H9 (cell line): ENCODE measurements at regions not wholly inside any gene's neighbourhood (a gene's known extent, or its start where the extent isn't known, plus 50 kb on each side); places are given as distances from the start of the nearest gene placed in this dataset.

ENCODE experiments used
- DNase-seq: peaks from one replicate; pipeline ENCODE4 v3.0.0-alpha.2; 2017
- H2AFZ ChIP-seq: one replicate; pipeline ENCODE4 v1.6.1; 2013; ENCODE audit warnings: mild to moderate bottlenecking, low read length, control low read depth, moderate library complexity
- H2AK5ac ChIP-seq: 2 replicates; pipeline ENCODE4 v1.6.1; 2013; ENCODE audit warnings: low read length, control low read depth, mixed read lengths; ENCODE audit not compliant: insufficient read length
- H2BK120ac ChIP-seq: one replicate; pipeline ENCODE4 v1.6.1; 2013; ENCODE audit warnings: low read depth, mild to moderate bottlenecking, low read length, control low read depth, inconsistent platforms; ENCODE audit not compliant: poor library complexity, severe bottlenecking
- H2BK12ac ChIP-seq: 2 replicates; pipeline ENCODE4 v1.6.1; 2013; ENCODE audit warnings: low read length, control low read depth, mixed read lengths, low read depth; ENCODE audit not compliant: insufficient read length
- H2BK15ac ChIP-seq: 2 replicates; pipeline ENCODE4 v1.6.1; 2013; ENCODE audit warnings: low read depth, low read length, control low read depth
- H2BK20ac ChIP-seq: one replicate; pipeline ENCODE4 v1.6.1; 2013; ENCODE audit warnings: low read depth, mild to moderate bottlenecking, low read length, control low read depth, inconsistent platforms; ENCODE audit not compliant: poor library complexity, severe bottlenecking
- H2BK5ac ChIP-seq: 2 replicates; pipeline ENCODE4 v1.6.1; 2013; ENCODE audit warnings: low read length, control low read depth, mixed read lengths; ENCODE audit not compliant: insufficient read length
- H3K14ac ChIP-seq: 2 replicates; pipeline ENCODE4 v1.6.1; 2013; ENCODE audit warnings: low read length, control low read depth; ENCODE audit not compliant: insufficient read depth
- H3K18ac ChIP-seq: 2 replicates; pipeline ENCODE4 v1.6.1; 2013; ENCODE audit warnings: low read depth, mild to moderate bottlenecking, mixed read lengths, low read length, control low read depth; ENCODE audit not compliant: insufficient read length
- H3K23ac ChIP-seq: 2 replicates; pipeline ENCODE4 v1.6.1; 2013; ENCODE audit warnings: low read length, control low read depth, mixed read lengths, low read depth; ENCODE audit not compliant: insufficient read length
- H3K23me2 ChIP-seq: 2 replicates; pipeline ENCODE4 v1.6.1; 2013; ENCODE audit warnings: low read depth, mild to moderate bottlenecking, mixed read lengths, low read length, control low read depth; ENCODE audit not compliant: insufficient read length, poor library complexity, severe bottlenecking
- H3K27ac ChIP-seq: 2 replicates; pipeline ENCODE4 v1.5.1; 2013; ENCODE audit warnings: low read length, control low read depth, mixed read lengths, low read depth; ENCODE audit not compliant: insufficient read length
- H3K27me3 ChIP-seq: 2 replicates; pipeline ENCODE4 v1.6.1; 2013; ENCODE audit warnings: low read length, control low read depth, inconsistent platforms; ENCODE audit not compliant: insufficient read depth
- H3K4ac ChIP-seq: 2 replicates; pipeline ENCODE4 v1.6.1; 2013; ENCODE audit warnings: low read depth, mild to moderate bottlenecking, control low read depth, inconsistent platforms, low read length, moderate library complexity
- H3K4me1 ChIP-seq: 2 replicates; pipeline ENCODE4 v1.6.1; 2013; ENCODE audit warnings: low read length, control low read depth, inconsistent platforms; ENCODE audit not compliant: insufficient read depth
- H3K4me2 ChIP-seq: 2 replicates; pipeline ENCODE4 v1.6.1; 2013; ENCODE audit warnings: low read length, control low read depth, mixed read lengths; ENCODE audit not compliant: insufficient read length, insufficient read depth
- H3K56ac ChIP-seq: 2 replicates; pipeline ENCODE4 v1.6.1; 2013; ENCODE audit warnings: low read depth, mild to moderate bottlenecking, mixed read lengths, low read length, control low read depth; ENCODE audit not compliant: insufficient read length
- H3K79me1 ChIP-seq: 2 replicates; pipeline ENCODE4 v1.6.1; 2013; ENCODE audit warnings: low read depth, mild to moderate bottlenecking, moderate library complexity, low read length, control low read depth, inconsistent platforms; ENCODE audit not compliant: insufficient read depth, poor library complexity, severe bottlenecking
- H3K79me2 ChIP-seq: 2 replicates; pipeline ENCODE4 v1.6.1; 2013; ENCODE audit warnings: low read length, control low read depth, inconsistent platforms; ENCODE audit not compliant: insufficient read depth
- H3K9ac ChIP-seq: 2 replicates; pipeline ENCODE4 v1.6.1; 2013; ENCODE audit warnings: low read length, control low read depth, mixed read lengths; ENCODE audit not compliant: insufficient read length; ENCODE audit errors: extremely low read depth
- H3K9me3 ChIP-seq: one replicate; pipeline ENCODE4 v1.6.1; 2013; ENCODE audit warnings: low read depth, low read length, inconsistent platforms; ENCODE audit not compliant: control insufficient read depth
- H3T11ph ChIP-seq: one replicate; pipeline ENCODE4 v1.6.1; 2013; ENCODE audit warnings: mild to moderate bottlenecking, low read length, control low read depth, inconsistent platforms
- H4K20me1 ChIP-seq: one replicate; pipeline ENCODE4 v1.6.1; 2013; ENCODE audit not compliant: control insufficient read depth, insufficient read length, insufficient read depth
- H4K5ac ChIP-seq: 2 replicates; pipeline ENCODE4 v1.6.1; 2013; ENCODE audit warnings: low read depth, mild to moderate bottlenecking, mixed read lengths, low read length, control low read depth; ENCODE audit not compliant: insufficient read length
- H4K8ac ChIP-seq: replicated peaks from 2 replicates; pipeline ENCODE4 v1.6.1; 2013; ENCODE audit warnings: low read length, control low read depth, mixed read lengths, low read depth; ENCODE audit not compliant: insufficient read length
- H4K91ac ChIP-seq: 2 replicates; pipeline ENCODE4 v1.6.1; 2013; ENCODE audit warnings: low read depth, mild to moderate bottlenecking, moderate library complexity, mixed read lengths, low read length, control low read depth; ENCODE audit not compliant: insufficient read length
- H3K27ac Mint-ChIP-seq, 3 experiments: 2 replicates in 2 of 3; 3 replicates in 1 of 3; pipeline ENCODE4 v1.8.0; 2020 to 2021; ENCODE audit warnings: mixed read lengths in 3 of 3, mild to moderate bottlenecking in 1 of 3, moderate library complexity in 1 of 3
- H3K27me3 Mint-ChIP-seq: 2 replicates; pipeline ENCODE4 v1.8.0; 2021; ENCODE audit warnings: low read depth, mild to moderate bottlenecking, moderate library complexity, mixed read lengths
- H3K36me3 Mint-ChIP-seq, 3 experiments: 2 replicates in 2 of 3; 3 replicates in 1 of 3; pipeline ENCODE4 v1.8.0; 2020 to 2021; ENCODE audit warnings: low read depth in 3 of 3, mixed read lengths in 3 of 3; ENCODE audit not compliant: insufficient read depth in 1 of 3
- H3K4me1 Mint-ChIP-seq, 2 experiments: 2 replicates each; pipeline ENCODE4 v1.8.0; 2020; ENCODE audit warnings: mixed read lengths in 2 of 2
- H3K4me3 Mint-ChIP-seq, 2 experiments: 2 replicates in 1 of 2; 3 replicates in 1 of 2; pipeline ENCODE4 v1.8.0; 2020 to 2021; ENCODE audit warnings: mild to moderate bottlenecking in 2 of 2, mixed read lengths in 2 of 2, moderate library complexity in 1 of 2
- H3K9me3 Mint-ChIP-seq, 2 experiments: 2 replicates in 1 of 2; 3 replicates in 1 of 2; pipeline ENCODE4 v1.8.0; 2020; ENCODE audit warnings: mild to moderate bottlenecking in 2 of 2, mixed read lengths in 2 of 2, moderate library complexity in 1 of 2
- WGBS: extraction: QIAGEN DNeasy Blood & Tissue Kit; methylation state at CpG from one replicate; pipeline ENCODE4 v1.1.7; 2013; ENCODE audit warnings: missing lambda C conversion rate, low lambda C conversion rate, mixed read lengths; ENCODE audit not compliant: insufficient read length; ENCODE audit errors: extremely low coverage; 5-methylcytosine and 5-hydroxymethylcytosine counted together
- TF ChIP-seq, protein P1 (sequence below): fragments of 200-600 bp; sonication (generic); conservative IDR thresholded peaks from 3 replicates; pipeline ENCODE4 v1.8.0; 2021; ENCODE audit warnings: antibody characterized with exemption, mild to moderate bottlenecking

- Histone ChIP-seq H4K5ac (no peak overlapping the region), H4K20me1 (no peaks in the 10 kb centered on the region), H4K8ac (no peak overlapping the region), H3K23ac (no peak overlapping the region), H3K18ac (no peak overlapping the region), H2BK5ac (no peak overlapping the region), H3K4ac (no peak overlapping the region), H3K56ac (no peak overlapping the region), H2AFZ (no peak overlapping the region), H3K14ac (no peak overlapping the region), H3K4me1 (no peaks in the 10 kb centered on the region), H3K79me2 (no peaks in the 10 kb centered on the region), H2BK20ac (no peak overlapping the region), H2BK12ac (no peak overlapping the region), H3K9ac (no peak overlapping the region), H2BK120ac (no peak overlapping the region), H3K9me3 (peaks cover 22% of the 10 kb centered on the region), H4K91ac (no peak overlapping the region), H3T11ph (no peak overlapping the region), H3K4me2 (no peak overlapping the region), H3K79me1 (no peaks in the 10 kb centered on the region), H3K27ac (no peak overlapping the region), H2BK15ac (no peak overlapping the region), H3K23me2 (no peaks in the 10 kb centered on the region), H3K27me3 (no peaks in the 10 kb centered on the region), H2AK5ac (no peak overlapping the region)
- Mint-ChIP-seq H3K9me3 (peaks cover 22 to 51% of the 10 kb centered on the region in 2 experiments), H3K4me3 (no peak overlapping the region), H3K4me1 (no peaks in the 10 kb centered on the region), H3K27me3 (no peaks in the 10 kb centered on the region), H3K27ac (no peak overlapping the region), H3K36me3 (peaks cover 6 to 32% (median 21%) of the 10 kb centered on the region in 3 experiments; a peak in 6 of 7 replicates)
- no CpG with 5 or more reads among the region's 1 CpG for WGBS
- no peak for DNase-seq
- TF ChIP-seq, protein P1, sequence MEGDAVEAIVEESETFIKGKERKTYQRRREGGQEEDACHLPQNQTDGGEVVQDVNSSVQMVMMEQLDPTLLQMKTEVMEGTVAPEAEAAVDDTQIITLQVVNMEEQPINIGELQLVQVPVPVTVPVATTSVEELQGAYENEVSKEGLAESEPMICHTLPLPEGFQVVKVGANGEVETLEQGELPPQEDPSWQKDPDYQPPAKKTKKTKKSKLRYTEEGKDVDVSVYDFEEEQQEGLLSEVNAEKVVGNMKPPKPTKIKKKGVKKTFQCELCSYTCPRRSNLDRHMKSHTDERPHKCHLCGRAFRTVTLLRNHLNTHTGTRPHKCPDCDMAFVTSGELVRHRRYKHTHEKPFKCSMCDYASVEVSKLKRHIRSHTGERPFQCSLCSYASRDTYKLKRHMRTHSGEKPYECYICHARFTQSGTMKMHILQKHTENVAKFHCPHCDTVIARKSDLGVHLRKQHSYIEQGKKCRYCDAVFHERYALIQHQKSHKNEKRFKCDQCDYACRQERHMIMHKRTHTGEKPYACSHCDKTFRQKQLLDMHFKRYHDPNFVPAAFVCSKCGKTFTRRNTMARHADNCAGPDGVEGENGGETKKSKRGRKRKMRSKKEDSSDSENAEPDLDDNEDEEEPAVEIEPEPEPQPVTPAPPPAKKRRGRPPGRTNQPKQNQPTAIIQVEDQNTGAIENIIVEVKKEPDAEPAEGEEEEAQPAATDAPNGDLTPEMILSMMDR: peak; percentile 51
Measured at GRCh38 chrX:23559975-23560374, 107.3 kb upstream of the PRDX4 start.
